ENCODE measurements at regions not wholly inside any gene's neighbourhood (a gene's known extent, or its start where the extent isn't known, plus 50 kb on each side); places are given as distances from the start of the nearest gene placed in this dataset. TPM values are rescaled to one million over a fixed set of nuclear protein-coding genes. Genes with fewer than 3 reads are reported as not detected.

Small RNAs in the stretch of these regions (microRNA-seq; reads per million reads assigned to microRNA genes)
- gene MIR3681 (ENCODE audit: borderline number of aligned reads in 2 of 2, borderline replicate concordance in 2 of 2) = 0 reads per million in 2 donors

Small RNAs in the stretch of these regions (small RNA-seq; reads per million reads assigned to genes)
- gene MIR3681 = not detected
- not detected for gene RF00093
- gene RNU6-843P = not detected
